IPS-18a (cell line): ENCODE measurements at regions not wholly inside any gene's neighbourhood (a gene's known extent, or its start where the extent isn't known, plus 50 kb on each side); places are given as distances from the start of the nearest gene placed in this dataset.
"Not testable (repeated sequence)": the region's sequence is repeated elsewhere in the genome, so short reads cannot be mapped to it uniquely, and the experiment has no call there.

Source experiments
- H3K27ac ChIP-seq: one replicate; pipeline ENCODE4 v1.5.1; 2013; ENCODE audit warnings: low read length
- H3K27me3 ChIP-seq: one replicate; pipeline ENCODE4 v1.6.1; 2013; ENCODE audit warnings: mild to moderate bottlenecking, low read length; ENCODE audit not compliant: control insufficient read depth, insufficient read depth
- H3K36me3 ChIP-seq: one replicate; pipeline ENCODE4 v1.6.1; 2013; ENCODE audit warnings: low read depth, low read length; ENCODE audit not compliant: control insufficient read depth
- H3K4me1 ChIP-seq: one replicate; pipeline ENCODE4 v1.6.1; 2013; ENCODE audit warnings: low read depth, low read length; ENCODE audit not compliant: control insufficient read depth
- H3K4me3 ChIP-seq: one replicate; pipeline ENCODE4 v1.5.1; 2013; ENCODE audit warnings: low read length
- H3K9ac ChIP-seq: one replicate; pipeline ENCODE4 v1.6.1; 2013; ENCODE audit warnings: mild to moderate bottlenecking, low read length, moderate library complexity
- H3K9me3 ChIP-seq: one replicate; pipeline ENCODE4 v1.6.1; 2013; ENCODE audit warnings: low read depth, low read length; ENCODE audit not compliant: control insufficient read depth

DNA sequence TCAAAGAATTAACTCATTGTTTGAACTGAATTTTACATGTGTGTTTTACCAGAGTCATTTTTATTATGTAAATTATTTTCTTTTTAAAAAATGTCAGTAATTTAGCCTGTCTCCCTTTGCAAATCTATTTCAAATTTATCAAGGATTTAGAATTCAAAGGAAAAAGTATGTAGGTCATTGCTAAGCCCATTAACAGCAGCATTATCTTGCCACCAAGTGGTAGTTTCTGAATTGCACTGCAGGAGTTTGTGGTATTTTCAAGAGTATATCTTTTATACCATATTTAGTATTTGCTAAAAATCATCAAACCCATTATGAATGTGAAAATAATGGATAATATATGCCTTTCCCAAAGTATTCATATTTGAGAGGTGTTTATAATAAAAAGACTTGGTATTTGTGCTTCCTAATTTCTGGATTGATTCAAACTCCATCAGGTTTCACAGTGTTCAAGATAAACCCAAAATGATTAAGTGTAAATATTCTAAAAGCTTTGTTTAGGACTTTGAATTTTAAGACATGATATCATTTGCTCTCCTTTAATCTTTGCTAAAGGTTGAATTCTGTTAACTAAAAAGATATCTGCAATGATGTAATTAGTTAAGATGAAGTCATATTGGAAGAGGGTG lies 711.4 kb downstream of the FSCB start:
- no peaks in the 10 kb centered on the region for H3K27me3 ChIP-seq
- H3K9ac ChIP-seq = no peak overlapping the region
- H3K36me3 ChIP-seq = no peaks in the 10 kb centered on the region
- no peak overlapping the region for H3K27ac ChIP-seq
- H3K4me3 ChIP-seq = no peak overlapping the region
- peaks cover 4% of the 10 kb centered on the region for H3K4me1 ChIP-seq
- H3K9me3 ChIP-seq = no peaks in the 10 kb centered on the region

DNA sequence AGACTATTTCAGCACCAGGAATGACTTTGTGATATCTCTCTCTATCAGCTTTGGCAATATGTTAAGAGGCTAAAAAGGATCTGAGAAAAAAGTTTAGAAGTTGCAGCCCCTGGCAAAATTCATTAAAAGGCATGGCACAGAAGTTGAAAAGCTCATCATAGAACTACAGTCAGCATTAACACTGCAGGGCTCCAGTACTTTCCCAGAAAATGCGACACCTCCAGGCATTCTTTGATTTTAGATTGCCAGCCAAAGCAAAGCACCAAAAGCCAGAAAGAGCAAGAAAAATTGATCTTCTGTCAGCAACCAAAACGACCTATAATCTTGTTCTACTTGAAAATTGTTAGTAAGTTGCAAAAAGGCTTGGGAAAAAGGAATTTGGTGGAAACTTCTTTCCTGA lies 713.5 kb downstream of the FSCB start:
- no peak overlapping the region for H3K27ac ChIP-seq

DNA sequence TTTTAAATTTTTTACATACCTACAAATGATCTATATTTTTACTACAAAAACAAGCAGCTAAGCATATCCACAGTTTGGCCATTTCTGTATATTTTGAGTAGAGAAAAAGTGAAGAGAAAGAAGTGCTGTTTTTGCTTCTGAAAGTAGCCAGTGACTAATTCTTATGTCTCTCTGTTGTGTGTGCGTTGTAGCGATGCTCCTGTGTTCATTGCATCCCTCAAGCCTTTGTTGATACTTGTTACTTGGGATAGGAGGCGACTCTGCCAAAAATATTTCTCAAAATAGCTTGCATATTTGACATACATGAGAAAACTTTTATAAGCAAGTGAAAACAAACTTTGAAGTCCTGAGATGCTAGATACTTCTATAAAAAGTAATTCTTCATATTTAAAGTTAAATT lies 714.1 kb downstream of the FSCB start:
- Histone ChIP-seq H3K36me3 (no peaks in the 10 kb centered on the region), H3K4me1 (peaks cover 4% of the 10 kb centered on the region), H3K9me3 (no peaks in the 10 kb centered on the region), H3K9ac (no peak overlapping the region), H3K27me3 (no peaks in the 10 kb centered on the region), H3K4me3 (no peak overlapping the region), H3K27ac (no peak overlapping the region)

More for the DNA sequence above, 713.5 kb downstream of the FSCB start:
- H3K27me3 ChIP-seq = no peaks in the 10 kb centered on the region
- no peak overlapping the region for H3K9ac ChIP-seq
- peaks cover 4% of the 10 kb centered on the region for H3K4me1 ChIP-seq
- no peak overlapping the region for H3K4me3 ChIP-seq
- H3K9me3 ChIP-seq = no peaks in the 10 kb centered on the region
- H3K36me3 ChIP-seq = no peaks in the 10 kb centered on the region

DNA sequence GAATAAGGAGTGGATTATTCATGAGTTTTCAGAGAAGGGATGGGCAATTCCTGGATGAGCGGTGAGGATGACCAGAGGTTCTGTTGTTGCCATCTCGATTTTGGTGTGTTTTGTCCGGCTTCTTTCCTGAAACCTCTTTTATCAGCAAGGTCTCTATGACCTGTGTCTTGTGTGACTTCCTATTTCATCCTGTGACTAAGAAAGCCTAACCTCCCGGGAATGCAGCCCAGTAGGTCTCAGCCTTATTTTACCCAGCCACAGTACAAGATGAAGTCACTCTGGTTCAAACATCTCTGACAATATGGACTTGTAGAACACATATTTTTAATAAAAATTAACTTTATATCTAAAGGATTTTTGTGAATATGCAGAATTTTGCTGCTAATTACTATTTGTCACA lies 716.4 kb downstream of the FSCB start:
- H3K27ac ChIP-seq = no peak overlapping the region
- H3K9me3 ChIP-seq = no peaks in the 10 kb centered on the region
- no peak overlapping the region for H3K4me3 ChIP-seq
- no peak overlapping the region for H3K9ac ChIP-seq
- H3K36me3 ChIP-seq = no peaks in the 10 kb centered on the region
- peaks cover 4% of the 10 kb centered on the region for H3K4me1 ChIP-seq
- H3K27me3 ChIP-seq = no peaks in the 10 kb centered on the region

DNA sequence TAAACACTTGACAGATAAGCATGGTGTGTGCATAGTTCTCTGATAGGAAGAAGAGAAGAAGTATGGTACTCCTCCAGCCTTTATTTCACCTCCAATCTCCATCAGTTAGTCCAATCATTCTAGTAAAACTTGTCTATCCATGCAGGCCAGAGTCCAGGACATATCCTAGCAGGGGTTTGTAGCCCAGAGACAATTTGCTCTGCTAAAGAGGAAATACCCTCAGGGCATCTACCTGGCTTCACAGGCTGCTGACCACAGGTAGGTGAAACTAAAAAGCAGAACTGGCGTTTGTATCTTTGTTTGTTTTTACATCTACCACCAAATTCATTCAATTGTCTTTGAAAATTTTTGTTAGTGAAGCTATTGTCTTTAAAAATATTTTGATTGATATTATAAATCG lies 717.6 kb downstream of the FSCB start:
- H3K27me3 ChIP-seq = no peaks in the 10 kb centered on the region
- peaks cover 4% of the 10 kb centered on the region for H3K4me1 ChIP-seq

DNA sequence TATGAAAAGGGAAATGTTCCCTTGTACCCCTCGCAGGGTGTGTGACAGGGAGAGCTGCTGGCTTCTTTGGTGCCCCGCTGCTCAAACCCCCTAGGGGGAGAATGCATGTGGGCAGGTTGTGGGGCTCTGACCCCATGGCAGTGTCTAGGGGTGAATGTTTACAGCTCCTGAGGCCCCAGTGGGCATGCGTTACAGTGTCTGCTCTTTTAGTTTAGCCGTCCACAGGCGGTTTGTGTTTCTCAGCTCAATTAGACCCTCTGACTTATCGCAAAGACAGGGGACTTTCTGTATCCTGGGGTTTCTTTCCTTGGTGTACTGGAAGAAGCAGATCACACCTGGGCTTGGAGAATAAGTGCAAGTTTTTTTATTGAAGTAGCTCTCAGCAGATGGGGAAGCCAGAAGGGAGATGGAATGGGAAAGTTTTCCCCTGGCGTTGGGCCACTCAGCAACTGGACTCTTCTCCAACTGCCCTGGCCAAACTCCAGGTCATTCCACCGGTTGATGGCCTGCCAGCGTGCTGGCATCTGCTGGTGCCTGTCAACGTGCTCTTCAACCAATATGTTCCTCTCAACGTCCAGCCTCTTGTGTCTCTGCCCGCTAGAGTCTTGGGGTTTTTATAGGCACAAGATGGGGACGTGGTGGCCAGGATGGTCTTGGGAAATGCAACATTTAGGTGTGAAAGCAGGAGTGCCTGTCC lies 720.9 kb downstream of the FSCB start:
- Histone ChIP-seq H3K27me3 (no peaks in the 10 kb centered on the region), H3K4me1 (no peaks in the 10 kb centered on the region), H3K27ac (no peak overlapping the region), H3K9ac (no peak overlapping the region), H3K36me3 (no peaks in the 10 kb centered on the region), H3K9me3 (no peaks in the 10 kb centered on the region), H3K4me3 (no peak overlapping the region)

More for the DNA sequence above, 717.6 kb downstream of the FSCB start:
- Histone ChIP-seq H3K4me3 (no peak overlapping the region), H3K27ac (no peak overlapping the region), H3K9me3 (no peaks in the 10 kb centered on the region), H3K36me3 (no peaks in the 10 kb centered on the region), H3K9ac (no peak overlapping the region)

DNA sequence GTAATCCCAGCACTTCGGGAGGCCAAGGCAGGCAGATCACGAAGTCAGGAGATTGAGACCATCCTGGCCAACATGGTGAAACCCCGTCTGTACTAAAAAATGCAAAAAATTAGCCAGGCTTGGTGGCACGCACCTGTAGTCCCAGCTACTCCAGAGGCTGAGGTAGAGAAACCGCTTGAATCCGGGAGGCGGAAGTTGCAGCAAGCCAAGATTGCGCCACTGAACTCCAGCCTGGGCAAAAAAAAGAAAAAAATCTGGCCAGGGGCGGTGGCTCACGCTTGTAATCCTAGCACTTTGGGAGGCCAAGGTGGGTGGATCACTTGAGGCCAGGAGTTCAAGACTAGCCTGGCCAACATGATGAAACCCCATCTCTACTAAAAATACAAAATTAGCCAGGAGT lies 722.7 kb downstream of the FSCB start:
- H3K4me3 ChIP-seq, H3K27me3 ChIP-seq, H3K9me3 ChIP-seq, H3K36me3 ChIP-seq, H3K4me1 ChIP-seq, H3K9ac ChIP-seq, H3K27ac ChIP-seq: not testable (repeated sequence)

DNA sequence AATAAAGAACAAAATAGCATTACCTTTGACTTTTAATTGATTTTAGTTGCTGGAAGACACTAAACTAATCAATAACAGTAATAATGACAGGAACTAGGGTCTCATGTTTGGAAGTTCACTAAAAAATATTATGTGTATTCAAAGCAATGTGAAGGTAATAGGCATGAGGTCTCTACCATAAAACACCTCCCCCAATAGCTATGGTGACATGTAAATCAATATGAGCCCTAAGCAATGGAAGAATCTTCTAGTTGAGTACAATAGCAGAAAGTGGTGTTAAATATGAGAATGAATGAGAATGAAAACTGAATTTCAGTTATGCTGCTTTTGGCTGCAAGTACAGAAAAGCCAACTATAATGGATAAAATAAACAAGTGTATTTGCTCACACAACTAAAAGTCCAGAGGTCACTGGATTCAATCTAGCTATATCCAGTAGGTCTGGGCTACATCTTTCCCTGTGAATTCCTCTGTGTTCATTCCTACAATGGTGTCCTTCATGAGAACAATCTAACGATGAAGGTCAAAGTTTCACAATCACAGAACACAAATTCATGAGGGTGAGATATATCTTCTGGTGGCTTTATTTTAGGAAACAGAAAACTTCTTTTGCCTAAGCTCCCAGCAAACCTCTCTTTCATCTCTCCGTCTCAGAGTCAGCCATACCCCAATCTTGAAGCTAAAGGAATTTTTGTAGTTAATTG lies 728.0 kb downstream of the FSCB start:
- no peak overlapping the region for H3K27ac ChIP-seq
- no peak overlapping the region for H3K9ac ChIP-seq

DNA sequence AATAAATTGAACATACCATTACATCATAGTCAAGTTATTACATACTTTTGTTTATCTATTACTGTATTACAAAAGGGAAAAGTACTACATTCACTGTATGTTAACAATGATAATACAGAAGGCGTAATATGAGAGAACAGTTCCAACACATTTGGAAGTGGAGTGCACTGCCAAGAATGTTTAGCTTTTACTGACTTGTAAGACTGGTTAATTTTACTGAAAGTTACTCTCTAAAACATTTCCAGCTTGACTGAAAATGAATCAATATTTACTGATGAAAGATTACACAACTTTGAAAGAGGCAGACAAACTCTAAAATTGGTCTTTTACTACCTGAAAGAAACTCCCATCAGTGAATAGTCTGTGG lies 728.5 kb downstream of the FSCB start:
- Histone ChIP-seq H3K4me1 (no peaks in the 10 kb centered on the region), H3K27me3 (no peaks in the 10 kb centered on the region), H3K36me3 (no peaks in the 10 kb centered on the region), H3K9ac (no peak overlapping the region), H3K9me3 (no peaks in the 10 kb centered on the region), H3K27ac (no peak overlapping the region), H3K4me3 (no peak overlapping the region)

More for the DNA sequence above, 728.0 kb downstream of the FSCB start:
- no peaks in the 10 kb centered on the region for H3K27me3 ChIP-seq
- no peaks in the 10 kb centered on the region for H3K9me3 ChIP-seq
- H3K36me3 ChIP-seq = no peaks in the 10 kb centered on the region
- H3K4me3 ChIP-seq = no peak overlapping the region
- H3K4me1 ChIP-seq = no peaks in the 10 kb centered on the region

DNA sequence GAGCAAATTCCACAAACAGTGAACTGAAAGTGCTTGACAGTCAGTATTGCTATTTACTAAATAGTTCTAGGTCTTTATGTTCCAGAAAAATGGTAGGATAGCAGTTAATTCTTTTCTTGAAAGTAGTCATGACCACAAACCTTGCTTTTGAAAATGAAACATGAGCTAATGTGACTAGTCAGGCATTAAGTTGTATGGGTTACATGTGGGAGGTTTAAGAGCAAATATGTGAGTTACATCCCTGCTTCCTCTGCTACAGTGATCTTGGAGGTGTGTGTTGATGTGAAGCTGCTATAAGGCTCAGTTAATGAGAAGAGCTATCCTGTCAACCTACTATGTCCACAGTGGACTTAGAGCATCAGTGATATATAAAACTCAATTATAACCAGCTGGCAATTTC lies 741.6 kb downstream of the FSCB start:
- Histone ChIP-seq H3K4me3 (no peak overlapping the region), H3K4me1 (no peaks in the 10 kb centered on the region), H3K27ac (no peak overlapping the region), H3K9me3 (no peaks in the 10 kb centered on the region), H3K9ac (no peak overlapping the region), H3K36me3 (no peaks in the 10 kb centered on the region), H3K27me3 (no peaks in the 10 kb centered on the region)

DNA sequence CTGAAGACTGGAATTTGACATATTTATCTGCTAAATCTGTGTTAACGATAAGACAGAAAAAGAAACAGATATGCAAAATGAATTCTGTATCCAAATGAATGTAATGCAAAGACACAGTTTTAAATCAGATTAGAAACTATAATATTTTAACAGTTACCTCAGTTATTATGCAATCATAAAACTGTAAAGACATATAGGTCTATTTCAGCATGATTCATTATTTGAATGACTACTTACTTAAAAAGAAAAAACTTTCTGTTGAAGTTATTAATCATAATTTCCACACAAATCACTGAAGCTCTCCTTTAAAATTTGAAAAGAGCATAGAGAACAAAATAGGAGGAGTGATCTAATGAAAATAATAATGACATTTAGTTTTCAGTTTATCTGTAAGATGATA lies 742.6 kb downstream of the FSCB start:
- Histone ChIP-seq H3K36me3 (no peaks in the 10 kb centered on the region), H3K4me3 (no peak overlapping the region), H3K9me3 (no peaks in the 10 kb centered on the region), H3K27ac (no peak overlapping the region), H3K9ac (no peak overlapping the region), H3K4me1 (no peaks in the 10 kb centered on the region), H3K27me3 (no peaks in the 10 kb centered on the region)

DNA sequence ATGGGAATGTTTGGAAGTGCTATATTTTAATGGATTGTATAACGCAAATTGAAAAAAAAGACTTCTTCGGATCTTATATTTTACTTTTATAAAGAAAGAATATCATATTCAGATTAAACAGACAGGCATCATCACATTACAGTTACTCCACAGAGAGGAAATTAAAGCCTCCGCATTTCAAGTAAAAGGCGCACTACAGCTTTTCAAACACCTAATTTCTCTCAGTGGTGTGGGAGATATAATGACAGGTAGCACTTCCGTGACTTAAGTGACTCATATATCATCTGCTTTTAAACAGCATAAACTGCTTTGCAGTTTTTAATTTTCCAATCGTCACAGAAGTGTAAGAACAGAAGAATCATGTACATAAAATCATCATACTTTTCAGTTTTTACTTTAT lies 751.4 kb downstream of the FSCB start:
- Histone ChIP-seq H3K9me3 (no peaks in the 10 kb centered on the region), H3K9ac (no peak overlapping the region), H3K4me1 (peaks cover 10% of the 10 kb centered on the region), H3K27me3 (no peaks in the 10 kb centered on the region), H3K36me3 (no peaks in the 10 kb centered on the region), H3K27ac (no peak overlapping the region), H3K4me3 (no peak overlapping the region)
